ENCODE measurements at regions not wholly inside any gene's neighbourhood (a gene's known extent, or its start where the extent isn't known, plus 50 kb on each side); places are given as distances from the start of the nearest gene placed in this dataset.
"Not testable (repeated sequence)": the region's sequence is repeated elsewhere in the genome, so short reads cannot be mapped to it uniquely, and the experiment has no call there.

- no peak for DNase-seq (ENCODE audit: low spot score)
These were observed 960.3 kb upstream of the SLC39A10 start for GRCh38 chr2:194696690-194697089.

GRCh38 chr2:194686569-194686968 is 970.5 kb upstream of the SLC39A10 start:
- DNase-seq (ENCODE audit: low spot score) = no peak

- no peak for DNase-seq (ENCODE audit: low spot score)
These were observed 983.0 kb upstream of the SLC39A10 start for GRCh38 chr2:194674043-194674442.

DNA sequence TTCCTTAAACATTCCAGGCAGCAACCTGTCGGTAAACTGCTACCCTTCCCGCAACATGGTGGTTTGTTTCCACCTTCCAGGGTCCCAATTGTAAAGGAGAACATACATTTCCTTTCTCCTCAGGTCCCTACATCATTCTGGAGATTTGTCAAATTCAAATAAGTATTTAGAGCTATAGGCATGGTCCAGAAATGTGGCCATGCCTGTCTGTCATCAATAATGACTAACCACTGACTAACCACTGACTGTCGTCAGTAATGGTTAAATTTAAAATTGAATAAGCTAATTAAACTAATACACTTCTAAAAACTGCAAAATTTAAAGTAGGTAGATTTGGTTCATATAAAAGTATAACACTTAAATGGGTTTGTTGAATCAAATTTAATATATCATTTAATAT is 984.0 kb upstream of the SLC39A10 start:
- no peak for DNase-seq (ENCODE audit: low spot score)

DNA sequence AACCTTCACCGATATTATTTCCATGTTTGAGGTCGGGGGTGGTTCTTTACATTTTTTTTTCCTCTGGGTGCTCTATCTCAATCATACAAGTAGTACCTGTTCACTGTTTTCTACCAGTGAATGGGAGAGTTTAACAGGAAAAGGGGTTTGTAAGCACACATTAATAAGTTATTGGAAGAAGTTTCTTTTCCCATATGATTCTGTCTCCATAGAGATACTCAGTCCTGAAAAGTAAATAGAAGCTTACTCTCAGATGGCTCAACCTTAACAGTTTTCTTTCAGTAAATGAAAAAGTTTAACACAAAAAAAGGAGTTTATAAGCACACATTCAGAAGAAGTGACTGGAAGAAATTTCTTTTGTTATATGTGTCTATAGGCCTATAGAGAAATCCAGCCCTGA is 995.6 kb upstream of the SLC39A10 start:
- no peak for DNase-seq (ENCODE audit: low spot score)

GRCh38 chr2:194639057-194639456 is 1018.0 kb upstream of the SLC39A10 start:
- DNase-seq (ENCODE audit: low spot score) = not testable (repeated sequence)

GRCh38 chr2:194621945-194622344 is 1035.1 kb upstream of the SLC39A10 start:
- DNase-seq (ENCODE audit: low spot score) = no peak

DNA sequence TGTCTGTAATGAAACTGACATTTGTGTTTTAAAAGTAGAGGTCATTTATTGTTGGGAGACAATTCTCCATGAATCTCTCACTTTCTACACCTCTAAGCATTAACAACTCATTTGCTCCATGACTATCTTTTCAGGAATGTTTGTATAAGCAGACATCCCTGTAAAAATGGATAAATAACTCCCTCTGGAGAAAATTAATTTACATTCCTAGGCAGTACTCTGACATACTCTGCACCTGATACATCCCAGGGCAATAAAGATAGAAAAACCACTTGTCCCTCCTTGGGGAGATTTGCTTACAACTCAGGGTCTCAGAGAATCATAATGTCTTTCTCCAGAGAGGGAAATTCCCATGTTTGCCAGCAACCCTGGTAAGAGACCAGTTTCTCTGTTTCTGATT is 1037.7 kb upstream of the SLC39A10 start:
- DNase-seq (ENCODE audit: low spot score) = no peak

DNA sequence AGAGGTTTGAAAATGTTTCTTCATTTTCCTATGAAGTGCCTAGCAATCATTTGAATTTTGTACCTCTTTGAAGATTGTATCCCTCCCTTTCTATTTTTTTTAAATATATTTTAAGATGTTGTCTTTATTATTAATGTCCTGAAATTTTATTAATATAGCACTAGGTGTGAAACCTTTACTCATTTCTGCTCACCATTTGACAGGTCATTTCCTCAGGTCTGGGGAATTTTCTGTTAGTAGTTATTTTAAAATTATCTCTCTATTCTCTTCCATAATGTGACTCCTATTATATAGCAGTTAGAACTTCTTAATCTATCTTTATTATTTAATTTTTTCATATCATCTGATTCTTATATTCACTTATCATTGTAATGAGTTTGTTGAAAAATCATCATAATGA is 1038.6 kb upstream of the SLC39A10 start:
- DNase-seq (ENCODE audit: low spot score) = no peak

DNA sequence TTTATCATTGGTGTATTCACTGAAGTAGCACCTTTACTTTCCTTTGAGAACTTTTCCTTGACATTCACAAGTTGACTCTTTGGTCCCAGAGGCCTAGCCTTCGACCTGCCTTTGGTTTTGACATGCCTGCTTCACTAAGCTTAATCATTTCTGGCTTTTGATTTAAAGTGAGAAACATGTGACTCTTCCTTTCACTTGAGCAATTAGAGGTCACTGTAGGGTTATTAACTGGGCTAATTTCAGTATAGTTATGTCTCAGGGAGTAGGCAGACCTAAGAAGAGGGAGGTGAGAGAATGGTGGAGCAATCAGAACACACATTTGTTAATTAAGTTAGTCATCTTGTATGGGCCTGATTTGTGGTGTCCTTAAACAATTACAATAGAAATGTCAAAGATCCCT is 1040.7 kb upstream of the SLC39A10 start:
- no peak for DNase-seq (ENCODE audit: low spot score)

GRCh38 chr2:194610297-194610696 is 1046.7 kb upstream of the SLC39A10 start:
- no peak for DNase-seq (ENCODE audit: low spot score)

GRCh38 chr2:194603429-194603828 is 1053.6 kb upstream of the SLC39A10 start:
- DNase-seq (ENCODE audit: low spot score) = no peak

GRCh38 chr2:194602750-194603149 is 1054.3 kb upstream of the SLC39A10 start:
- DNase-seq (ENCODE audit: low spot score) = no peak

GRCh38 chr2:194591192-194591591 is 1065.8 kb upstream of the SLC39A10 start:
- DNase-seq (ENCODE audit: low spot score) = no peak

DNA sequence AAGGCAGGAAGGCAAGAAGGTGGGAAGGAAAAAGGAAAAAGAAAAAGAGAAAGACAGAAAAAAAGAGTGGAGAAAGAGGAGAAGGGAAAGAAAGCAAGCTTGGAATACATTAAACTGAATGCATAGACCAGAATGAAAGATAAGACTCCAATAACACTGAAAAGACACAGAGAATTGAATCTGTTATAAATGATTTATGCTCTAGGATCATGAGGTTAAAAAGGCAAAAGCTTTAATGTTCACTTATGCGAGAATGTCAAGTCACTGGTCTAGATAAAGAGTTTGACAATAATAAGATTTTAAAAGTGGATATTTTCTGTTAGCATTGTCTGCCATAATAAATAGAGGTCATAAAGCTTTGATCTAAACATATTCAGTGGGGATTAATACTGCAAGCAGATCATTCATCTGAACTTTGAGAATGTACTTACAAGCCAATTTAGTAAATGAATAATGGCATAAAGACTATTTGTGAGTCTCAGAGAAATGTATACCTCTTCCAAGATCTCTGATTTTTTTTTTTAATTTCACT is 1069.2 kb upstream of the SLC39A10 start:
- no peak for DNase-seq (ENCODE audit: low spot score)

DNA sequence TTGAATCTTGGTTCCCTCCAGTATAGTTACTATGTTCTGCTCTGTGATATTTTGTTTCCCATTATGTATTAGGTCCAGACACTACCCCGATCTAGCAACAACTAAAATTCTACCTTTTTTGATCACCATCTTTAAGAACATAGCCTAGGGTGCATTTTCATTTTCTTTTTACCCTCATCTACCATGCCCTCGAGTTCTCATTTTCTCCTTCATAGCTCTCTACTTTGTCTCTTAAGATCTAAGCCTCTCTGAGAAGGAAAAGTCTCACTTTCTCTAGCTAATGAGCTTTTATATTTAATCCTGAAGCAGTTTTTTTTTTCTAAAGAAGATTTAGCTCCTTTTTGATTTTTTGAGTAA is 1089.4 kb upstream of the SLC39A10 start:
- no peak for DNase-seq (ENCODE audit: low spot score)

DNA sequence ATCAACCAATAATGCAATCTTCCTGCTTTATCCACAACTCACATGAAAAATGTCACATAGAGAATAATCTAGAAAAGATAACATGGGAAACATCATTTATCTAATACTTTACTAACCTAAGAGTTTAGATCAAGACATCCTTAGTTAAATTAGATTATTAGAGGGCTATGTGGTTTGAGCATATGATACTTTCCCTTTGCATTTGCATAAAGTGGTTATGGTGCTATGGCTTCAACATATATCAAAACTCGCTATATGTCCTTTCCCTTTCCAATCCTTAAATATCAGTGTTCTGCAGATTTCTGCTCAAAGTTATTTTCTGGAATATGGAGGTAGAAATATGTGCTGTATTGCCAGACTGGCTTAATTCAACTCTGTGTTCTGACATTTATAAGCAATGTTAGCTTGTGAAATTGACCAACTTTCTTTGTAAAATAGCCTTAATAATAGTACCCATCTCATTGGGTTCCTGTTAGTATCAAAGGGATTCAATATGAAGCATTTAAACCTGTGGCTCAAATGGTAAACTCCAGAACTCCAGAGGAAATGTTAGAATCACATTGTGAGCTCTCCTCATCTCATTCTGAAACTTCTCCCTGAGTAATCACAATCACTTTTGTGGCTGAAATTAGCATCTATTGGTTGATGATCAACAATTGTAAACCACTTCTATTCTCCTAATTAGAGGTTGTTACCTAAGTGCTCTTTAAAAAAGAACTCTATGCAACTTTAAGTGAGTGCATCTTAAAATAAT is 1089.9 kb upstream of the SLC39A10 start:
- DNase-seq (ENCODE audit: low spot score) = no peak

DNA sequence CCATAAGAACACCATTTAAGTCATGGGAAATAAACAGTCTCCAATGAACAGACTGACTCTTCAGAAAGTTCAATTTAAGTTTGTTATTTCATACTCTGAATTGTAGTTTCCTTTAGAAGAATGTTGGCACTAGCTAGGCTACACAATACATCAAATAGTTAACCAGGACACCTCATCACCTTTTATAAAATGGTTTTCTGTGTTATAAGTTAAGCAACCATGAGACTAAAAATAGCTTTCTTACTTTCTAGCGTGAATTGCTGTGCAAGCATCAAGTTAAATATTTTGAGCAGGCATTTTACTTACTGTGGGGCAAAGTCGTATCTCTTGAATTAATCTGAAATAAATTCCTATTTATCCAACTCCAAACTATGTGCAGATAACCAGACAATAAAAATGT is 1092.6 kb upstream of the SLC39A10 start:
- no peak for DNase-seq (ENCODE audit: low spot score)

- no peak for DNase-seq (ENCODE audit: low spot score)
These were observed 1094.7 kb upstream of the SLC39A10 start for GRCh38 chr2:194562329-194562728.

- no peak for DNase-seq (ENCODE audit: low spot score)
These were observed 1097.1 kb upstream of the SLC39A10 start for GRCh38 chr2:194559964-194560363.

- no peak for DNase-seq (ENCODE audit: low spot score)
These were observed 1097.5 kb upstream of the SLC39A10 start for GRCh38 chr2:194559523-194559922.

GRCh38 chr2:194557993-194558392 is 1099.0 kb upstream of the SLC39A10 start:
- no peak for DNase-seq (ENCODE audit: low spot score)

- DNase-seq (ENCODE audit: low spot score) = no peak
These were observed 1100.4 kb upstream of the SLC39A10 start for GRCh38 chr2:194556629-194557028.

DNA sequence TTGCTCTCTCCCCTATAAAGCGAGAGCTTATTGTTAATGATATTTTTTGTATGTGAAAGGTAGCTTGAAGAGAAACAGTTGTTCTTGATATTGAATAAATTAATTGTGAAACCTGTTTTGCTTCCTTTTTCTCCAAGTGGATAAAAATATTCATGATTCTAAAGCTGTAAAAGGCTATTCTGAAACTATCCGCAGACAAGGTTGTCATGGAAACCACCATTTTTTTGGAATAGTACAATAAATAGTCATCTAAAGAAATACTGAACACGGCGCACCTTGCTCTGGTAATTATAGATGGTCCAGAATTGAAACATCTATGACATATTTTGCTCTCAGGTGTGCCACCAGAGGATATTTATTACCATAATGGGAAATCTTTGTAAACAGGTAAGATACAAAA is 1103.0 kb upstream of the SLC39A10 start:
- no peak for DNase-seq (ENCODE audit: low spot score)
